ENCODE measurements at regions not wholly inside any gene's neighbourhood (a gene's known extent, or its start where the extent isn't known, plus 50 kb on each side); places are given as distances from the start of the nearest gene placed in this dataset.
"Not testable (repeated sequence)": the region's sequence is repeated elsewhere in the genome, so short reads cannot be mapped to it uniquely, and the experiment has no call there.

GRCh38 chr12:63508543-63508942, 159.8 kb downstream of the DPY19L2 start:
- H3K27me3 Mint-ChIP-seq = no peaks in the 10 kb centered on the region
- ATAC-seq = no peak

GRCh38 chr12:63499567-63499966, 168.7 kb downstream of the DPY19L2 start:
- CTCF ChIA-PET = no interaction called here
- no peak for DNase-seq
- no peaks in the 10 kb centered on the region for H3K27me3 Mint-ChIP-seq
- no peaks in the 10 kb centered on the region for H3K4me1 Mint-ChIP-seq
- no peaks in the 10 kb centered on the region for H3K36me3 Mint-ChIP-seq
- no peak overlapping the region for H3K27ac Mint-ChIP-seq
- no peak overlapping the region for H3K4me3 Mint-ChIP-seq
- no peaks in the 10 kb centered on the region for H3K9me3 Mint-ChIP-seq (ENCODE audit: low read depth)
- no peak for ATAC-seq

More at GRCh38 chr12:63508543-63508942, 159.8 kb downstream of the DPY19L2 start:
- Mint-ChIP-seq H3K27ac (no peak overlapping the region), H3K9me3 (ENCODE audit: low read depth) (peaks cover 2% of the 10 kb centered on the region), H3K4me1 (no peaks in the 10 kb centered on the region), H3K36me3 (no peaks in the 10 kb centered on the region), H3K4me3 (no peak overlapping the region)
- CTCF ChIA-PET = no interaction called here
- DNase-seq = no peak

GRCh38 chr12:63498239-63498638, 170.1 kb downstream of the DPY19L2 start:
- ATAC-seq = no peak
- Mint-ChIP-seq H3K4me1 (no peaks in the 10 kb centered on the region), H3K27ac (no peak overlapping the region), H3K27me3 (no peaks in the 10 kb centered on the region), H3K36me3 (no peaks in the 10 kb centered on the region), H3K9me3 (ENCODE audit: low read depth) (no peaks in the 10 kb centered on the region), H3K4me3 (no peak overlapping the region)
- CTCF ChIA-PET = no interaction called here
- DNase-seq = no peak

- Mint-ChIP-seq H3K4me1 (no peaks in the 10 kb centered on the region), H3K27ac (no peak overlapping the region), H3K4me3 (no peak overlapping the region), H3K36me3 (no peaks in the 10 kb centered on the region), H3K27me3 (no peaks in the 10 kb centered on the region), H3K9me3 (ENCODE audit: low read depth) (no peaks in the 10 kb centered on the region)
- no peak for DNase-seq
- ATAC-seq = no peak
- CTCF ChIA-PET = no interaction called here
These were observed 171.6 kb downstream of the DPY19L2 start for GRCh38 chr12:63496654-63497053.

GRCh38 chr12:63495974-63496373, 172.3 kb downstream of the DPY19L2 start:
- no peak for ATAC-seq

GRCh38 chr12:63493357-63493756, 174.9 kb downstream of the DPY19L2 start:
- H3K27me3 Mint-ChIP-seq; ATAC-seq; H3K36me3 Mint-ChIP-seq; H3K4me1 Mint-ChIP-seq; H3K4me3 Mint-ChIP-seq; H3K9me3 Mint-ChIP-seq (ENCODE audit: low read depth); H3K27ac Mint-ChIP-seq; DNase-seq; CTCF ChIA-PET: not testable (repeated sequence)

More at GRCh38 chr12:63495974-63496373, 172.3 kb downstream of the DPY19L2 start:
- Mint-ChIP-seq H3K4me3 (no peak overlapping the region), H3K4me1 (no peaks in the 10 kb centered on the region), H3K36me3 (no peaks in the 10 kb centered on the region), H3K27me3 (no peaks in the 10 kb centered on the region), H3K9me3 (ENCODE audit: low read depth) (no peaks in the 10 kb centered on the region), H3K27ac (no peak overlapping the region)
- DNase-seq = no peak
- CTCF ChIA-PET = no interaction called here

GRCh38 chr12:63480186-63480585, 188.1 kb downstream of the DPY19L2 start:
- no peaks in the 10 kb centered on the region for H3K9me3 Mint-ChIP-seq (ENCODE audit: low read depth)
- H3K27me3 Mint-ChIP-seq = no peaks in the 10 kb centered on the region
- no peaks in the 10 kb centered on the region for H3K4me1 Mint-ChIP-seq
- ATAC-seq = no peak
- no peaks in the 10 kb centered on the region for H3K36me3 Mint-ChIP-seq
- H3K27ac Mint-ChIP-seq = no peak overlapping the region
- CTCF ChIA-PET = no interaction called here
- H3K4me3 Mint-ChIP-seq = no peak overlapping the region
- DNase-seq = no peak

GRCh38 chr12:63470161-63470560, 198.1 kb downstream of the DPY19L2 start:
- H3K27ac Mint-ChIP-seq = no peak overlapping the region
- H3K9me3 Mint-ChIP-seq (ENCODE audit: low read depth) = no peaks in the 10 kb centered on the region

GRCh38 chr12:63467951-63468350, 200.3 kb downstream of the DPY19L2 start:
- ATAC-seq = no peak
- H3K9me3 Mint-ChIP-seq (ENCODE audit: low read depth) = no peaks in the 10 kb centered on the region

More at GRCh38 chr12:63470161-63470560, 198.1 kb downstream of the DPY19L2 start:
- CTCF ChIA-PET = no interaction called here
- H3K4me1 Mint-ChIP-seq = no peaks in the 10 kb centered on the region
- ATAC-seq (no peak), DNase-seq (no peak)
- H3K4me3 Mint-ChIP-seq = no peak overlapping the region
- H3K27me3 Mint-ChIP-seq = no peaks in the 10 kb centered on the region
- no peaks in the 10 kb centered on the region for H3K36me3 Mint-ChIP-seq

GRCh38 chr12:63457857-63458256, 210.4 kb downstream of the DPY19L2 start:
- CTCF ChIA-PET = no interaction called here
- DNase-seq (no peak), ATAC-seq (no peak)
- no peaks in the 10 kb centered on the region for H3K9me3 Mint-ChIP-seq (ENCODE audit: low read depth)
- H3K4me1 Mint-ChIP-seq = no peaks in the 10 kb centered on the region
- H3K4me3 Mint-ChIP-seq = no peak overlapping the region
- H3K27me3 Mint-ChIP-seq = no peaks in the 10 kb centered on the region
- H3K36me3 Mint-ChIP-seq = no peaks in the 10 kb centered on the region
- H3K27ac Mint-ChIP-seq = no peak overlapping the region

More at GRCh38 chr12:63467951-63468350, 200.3 kb downstream of the DPY19L2 start:
- Mint-ChIP-seq H3K36me3 (no peaks in the 10 kb centered on the region), H3K27ac (no peak overlapping the region), H3K4me3 (no peak overlapping the region), H3K27me3 (no peaks in the 10 kb centered on the region), H3K4me1 (no peaks in the 10 kb centered on the region)
- CTCF ChIA-PET = no interaction called here
- DNase-seq = no peak

GRCh38 chr12:63457428-63457827, 210.9 kb downstream of the DPY19L2 start:
- H3K27ac Mint-ChIP-seq = no peak overlapping the region
- DNase-seq = no peak
- no peaks in the 10 kb centered on the region for H3K9me3 Mint-ChIP-seq (ENCODE audit: low read depth)
- no peak for ATAC-seq
- H3K27me3 Mint-ChIP-seq = no peaks in the 10 kb centered on the region
- H3K4me3 Mint-ChIP-seq = no peak overlapping the region
- CTCF ChIA-PET = no interaction called here
- H3K36me3 Mint-ChIP-seq = no peaks in the 10 kb centered on the region
- no peaks in the 10 kb centered on the region for H3K4me1 Mint-ChIP-seq

GRCh38 chr12:63450816-63451215, 217.5 kb downstream of the DPY19L2 start:
- Mint-ChIP-seq H3K4me3 (no peak overlapping the region), H3K27ac (no peak overlapping the region), H3K4me1 (no peaks in the 10 kb centered on the region), H3K9me3 (ENCODE audit: low read depth) (no peaks in the 10 kb centered on the region), H3K27me3 (no peaks in the 10 kb centered on the region), H3K36me3 (no peaks in the 10 kb centered on the region)
- CTCF ChIA-PET = no interaction called here
- ATAC-seq (no peak), DNase-seq (no peak)

- Mint-ChIP-seq H3K4me1 (no peaks in the 10 kb centered on the region), H3K9me3 (ENCODE audit: low read depth) (no peaks in the 10 kb centered on the region), H3K27me3 (no peaks in the 10 kb centered on the region), H3K4me3 (no peak overlapping the region), H3K36me3 (no peaks in the 10 kb centered on the region), H3K27ac (no peak overlapping the region)
- CTCF ChIA-PET = no interaction called here
- DNase-seq (no peak), ATAC-seq (no peak)
These were observed 218.0 kb downstream of the DPY19L2 start for GRCh38 chr12:63450334-63450733.

- CTCF ChIA-PET = no interaction called here
- Mint-ChIP-seq H3K27ac (no peak overlapping the region), H3K4me1 (no peaks in the 10 kb centered on the region)
These were observed 222.9 kb downstream of the DPY19L2 start for GRCh38 chr12:63445224-63445880.

GRCh38 chr12:63440048-63440447, 228.2 kb downstream of the DPY19L2 start:
- H3K4me1 Mint-ChIP-seq = no peaks in the 10 kb centered on the region
- peaks cover 3% of the 10 kb centered on the region for H3K27me3 Mint-ChIP-seq
- no peak overlapping the region for H3K27ac Mint-ChIP-seq
- CTCF ChIA-PET = no interaction called here
- no peaks in the 10 kb centered on the region for H3K9me3 Mint-ChIP-seq (ENCODE audit: low read depth)
- no peak overlapping the region for H3K4me3 Mint-ChIP-seq
- ATAC-seq (no peak), DNase-seq (no peak)
- no peaks in the 10 kb centered on the region for H3K36me3 Mint-ChIP-seq

More at GRCh38 chr12:63445224-63445880, 222.9 kb downstream of the DPY19L2 start:
- H3K4me3 Mint-ChIP-seq = no peak overlapping the region
- H3K36me3 Mint-ChIP-seq = no peaks in the 10 kb centered on the region
- no peaks in the 10 kb centered on the region for H3K9me3 Mint-ChIP-seq (ENCODE audit: low read depth)
- peaks cover 3% of the 10 kb centered on the region for H3K27me3 Mint-ChIP-seq
- ATAC-seq (no peak), DNase-seq (no peak)
